ENCODE measurements at regions not wholly inside any gene's neighbourhood (a gene's known extent, or its start where the extent isn't known, plus 50 kb on each side); places are given as distances from the start of the nearest gene placed in this dataset.

- TF ChIP-seq, protein P1, sequence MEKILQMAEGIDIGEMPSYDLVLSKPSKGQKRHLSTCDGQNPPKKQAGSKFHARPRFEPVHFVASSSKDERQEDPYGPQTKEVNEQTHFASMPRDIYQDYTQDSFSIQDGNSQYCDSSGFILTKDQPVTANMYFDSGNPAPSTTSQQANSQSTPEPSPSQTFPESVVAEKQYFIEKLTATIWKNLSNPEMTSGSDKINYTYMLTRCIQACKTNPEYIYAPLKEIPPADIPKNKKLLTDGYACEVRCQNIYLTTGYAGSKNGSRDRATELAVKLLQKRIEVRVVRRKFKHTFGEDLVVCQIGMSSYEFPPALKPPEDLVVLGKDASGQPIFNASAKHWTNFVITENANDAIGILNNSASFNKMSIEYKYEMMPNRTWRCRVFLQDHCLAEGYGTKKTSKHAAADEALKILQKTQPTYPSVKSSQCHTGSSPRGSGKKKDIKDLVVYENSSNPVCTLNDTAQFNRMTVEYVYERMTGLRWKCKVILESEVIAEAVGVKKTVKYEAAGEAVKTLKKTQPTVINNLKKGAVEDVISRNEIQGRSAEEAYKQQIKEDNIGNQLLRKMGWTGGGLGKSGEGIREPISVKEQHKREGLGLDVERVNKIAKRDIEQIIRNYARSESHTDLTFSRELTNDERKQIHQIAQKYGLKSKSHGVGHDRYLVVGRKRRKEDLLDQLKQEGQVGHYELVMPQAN (conservative IDR thresholded peaks at IDR 0.05), result no peak
Measured at GRCh38 chr17:54785643-54786268, 114.9 kb upstream of the TOM1L1 start (continued).

DNA sequence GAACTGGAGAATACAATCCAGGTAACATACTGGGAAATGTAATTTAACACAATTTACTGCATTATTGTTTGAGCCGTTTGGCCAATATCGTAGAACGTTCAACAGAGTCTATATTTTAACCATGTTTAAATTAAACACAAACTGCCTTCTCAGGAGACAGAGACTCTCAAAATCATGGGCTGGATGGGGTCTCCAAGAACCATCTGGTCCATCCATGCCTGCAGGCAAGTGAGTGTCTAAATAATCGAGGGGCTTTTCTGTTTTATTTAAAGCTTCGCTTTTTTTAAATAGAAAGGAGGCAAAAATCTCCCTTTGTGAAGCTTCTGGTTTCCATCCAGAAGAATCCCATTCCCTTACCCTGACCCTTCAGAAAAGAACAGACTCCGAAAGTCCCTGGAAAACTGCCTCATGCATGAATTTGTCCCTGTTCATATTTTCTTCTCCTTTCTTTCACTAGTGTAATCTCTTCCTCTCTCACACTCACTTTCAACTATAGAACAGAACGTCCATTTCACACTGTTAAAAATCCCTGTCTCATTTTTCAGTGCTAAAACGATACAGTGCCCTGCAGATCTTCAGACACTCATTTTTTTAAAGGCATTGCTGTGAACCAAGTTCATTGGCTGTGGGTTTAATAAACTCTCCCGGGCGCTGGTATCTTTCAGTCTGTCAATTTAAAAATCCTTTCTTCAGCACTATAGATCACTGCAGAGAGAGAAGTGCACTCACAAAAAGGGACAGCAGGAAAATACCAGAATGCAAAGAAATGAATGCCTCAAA, 111.4 kb upstream of the TOM1L1 start:
- no peak for FAIRE-seq
- CTCF ChIA-PET, result no interaction called here
- H3K9me3 ChIP-seq (replicated peaks; ENCODE audit: control insufficient read depth, insufficient read depth, low read length), result no peaks in the 10 kb centered on the region
- H2AFZ ChIP-seq (ENCODE audit: control insufficient read depth, low read depth, low read length), result no peak overlapping the region
- intact Hi-C loops (cut with micrococcal nuclease; ENCODE audit: unreplicated experiment) (no loop called here), in situ Hi-C loops (cut with MboI) (no loop called here)
- SMC1A ChIA-PET (ENCODE audit: uncharacterized antibody, unreplicated experiment), result no interaction called here
- BruUV-seq (replicated peaks), result no TSS peak
- H3K36me3 ChIP-seq (ENCODE audit: control insufficient read depth in 2 of 2, insufficient read depth in 2 of 2, low read length in 1 of 2), result no peaks in the 10 kb centered on the region
- no peaks in the 10 kb centered on the region for H3K4me1 ChIP-seq (ENCODE audit: control insufficient read depth, insufficient read depth, low read length)
- no peak for ATAC-seq
- 44% methylated on average over 10 of the region's 10 CpGs for WGBS (ENCODE audit: insufficient coverage, insufficient replicate concordance, low lambda C conversion rate, missing lambda C conversion rate)
- no peak overlapping the region for H3K9ac ChIP-seq (ENCODE audit: control insufficient read depth, insufficient read depth, low read length)
- RAD21 ChIA-PET (ENCODE audit: unreplicated experiment), result no interaction called here
- DNase-seq (ENCODE audit: low read depth, low spot score), result no peak
- no peaks in the 10 kb centered on the region for H3K79me2 ChIP-seq (ENCODE audit: control insufficient read depth, insufficient read depth, low read length)
- H3K27me3 ChIP-seq (replicated peaks in 1 of 2; ENCODE audit: control insufficient read depth in 2 of 2, insufficient read depth in 2 of 2, low read length in 1 of 2), result no peaks in the 10 kb centered on the region
- H3K27ac ChIP-seq (ENCODE audit: control insufficient read depth, insufficient read depth), result no peak overlapping the region
- H4K20me1 ChIP-seq (ENCODE audit: control insufficient read depth, insufficient read depth), result no peaks in the 10 kb centered on the region
- POLR2A ChIA-PET, result no interaction called here
- H3K4me3 ChIP-seq, result no peak overlapping the region
- TF ChIP-seq TBL1XR1 (IDR thresholded peaks at IDR 0.05; ENCODE audit: low read depth, low read length) (no peak), IKZF2 (IDR thresholded peaks at IDR 0.05) (no peak), EED (IDR thresholded peaks at IDR 0.05; ENCODE audit: low read depth) (no peak), CHD4 (IDR thresholded peaks at IDR 0.05) (no peak), POLR2A (IDR thresholded peaks at IDR 0.05; ENCODE audit: low read depth, low read length) (no peak), RELA (IDR thresholded peaks at IDR 0.05; ENCODE audit: borderline replicate concordance, partially characterized antibody) (no peak), MYC (IDR thresholded peaks at IDR 0.05; ENCODE audit: insufficient read depth, insufficient read length, insufficient replicate concordance, low read length, severe bottlenecking) (no peak), RAD51 (IDR thresholded peaks at IDR 0.05) (no peak), SUPT20H (IDR thresholded peaks at IDR 0.05; ENCODE audit: borderline replicate concordance, control insufficient read depth, low read depth, low read length) (no peak), NR2F1 (conservative IDR thresholded peaks at IDR 0.05) (no peak), BRCA1 (IDR thresholded peaks at IDR 0.05; ENCODE audit: low read depth, low read length) (no peak), KDM1A (IDR thresholded peaks at IDR 0.05; ENCODE audit: borderline replicate concordance) (no peak), POLR2AphosphoS2 (IDR thresholded peaks at IDR 0.05; ENCODE audit: low read depth, low read length) (no peak), DPF2 (IDR thresholded peaks at IDR 0.05) (no peak)
- TF ChIP-seq, protein P2, sequence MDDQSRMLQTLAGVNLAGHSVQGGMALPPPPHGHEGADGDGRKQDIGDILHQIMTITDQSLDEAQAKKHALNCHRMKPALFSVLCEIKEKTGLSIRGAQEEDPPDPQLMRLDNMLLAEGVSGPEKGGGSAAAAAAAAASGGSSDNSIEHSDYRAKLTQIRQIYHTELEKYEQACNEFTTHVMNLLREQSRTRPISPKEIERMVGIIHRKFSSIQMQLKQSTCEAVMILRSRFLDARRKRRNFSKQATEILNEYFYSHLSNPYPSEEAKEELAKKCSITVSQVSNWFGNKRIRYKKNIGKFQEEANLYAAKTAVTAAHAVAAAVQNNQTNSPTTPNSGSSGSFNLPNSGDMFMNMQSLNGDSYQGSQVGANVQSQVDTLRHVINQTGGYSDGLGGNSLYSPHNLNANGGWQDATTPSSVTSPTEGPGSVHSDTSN (IDR thresholded peaks at IDR 0.05; ENCODE audit: insufficient replicate concordance, low read depth, low read length), result no peak
- no peak overlapping the region for H3K4me2 ChIP-seq (ENCODE audit: control insufficient read depth, insufficient read depth)

All from GM12878 (cell line).